Tibial nerve (tissue), 3 donors: ENCODE measurements at regions not wholly inside any gene's neighbourhood (a gene's known extent, or its start where the extent isn't known, plus 50 kb on each side); places are given as distances from the start of the nearest gene placed in this dataset.

Source experiments
- POLR2A ChIP-seq, 2 donors: fragments of 450-650 bp; IDR thresholded peaks; one replicate each; pipeline ENCODE4 v1.6.1; 2017; ENCODE audit warnings: antibody characterized with exemption in 2 of 2, mild to moderate bottlenecking in 2 of 2, moderate library complexity in 2 of 2
- TF ChIP-seq, protein P1 (sequence below), 5 experiments: fragments of 200-600 bp in 3 of 5; fragments of 450-650 bp in 2 of 5; sonication (generic) in 3 of 5; IDR thresholded peaks; one replicate each; pipeline ENCODE4 v1.5.1; 2016 to 2019; ENCODE audit warnings: antibody characterized with exemption in 5 of 5, mild to moderate bottlenecking in 3 of 5, moderate library complexity in 2 of 5

DNA sequence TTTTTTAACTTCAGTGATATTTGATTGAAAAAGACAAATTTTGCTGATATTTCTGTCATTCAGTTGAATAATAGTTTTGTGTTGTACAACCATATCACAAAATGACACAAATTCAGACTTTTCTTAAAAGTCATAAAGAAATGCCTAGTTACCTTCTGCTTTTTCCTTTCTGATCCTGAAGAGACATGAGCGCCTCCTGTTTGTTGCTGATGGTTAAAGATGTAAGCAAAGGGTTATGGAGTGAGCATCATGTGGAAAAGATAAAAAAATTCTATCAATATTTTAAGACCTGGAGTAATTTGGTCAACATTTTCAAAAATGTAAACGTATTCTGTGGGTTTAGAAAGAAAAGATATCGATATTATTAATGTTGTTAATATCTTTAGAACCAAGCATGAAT lies 669.9 kb upstream of the NR3C2 start:
- no peak for TF ChIP-seq POLR2A (IDR thresholded peaks at IDR 0.05)
- TF ChIP-seq, protein P1, sequence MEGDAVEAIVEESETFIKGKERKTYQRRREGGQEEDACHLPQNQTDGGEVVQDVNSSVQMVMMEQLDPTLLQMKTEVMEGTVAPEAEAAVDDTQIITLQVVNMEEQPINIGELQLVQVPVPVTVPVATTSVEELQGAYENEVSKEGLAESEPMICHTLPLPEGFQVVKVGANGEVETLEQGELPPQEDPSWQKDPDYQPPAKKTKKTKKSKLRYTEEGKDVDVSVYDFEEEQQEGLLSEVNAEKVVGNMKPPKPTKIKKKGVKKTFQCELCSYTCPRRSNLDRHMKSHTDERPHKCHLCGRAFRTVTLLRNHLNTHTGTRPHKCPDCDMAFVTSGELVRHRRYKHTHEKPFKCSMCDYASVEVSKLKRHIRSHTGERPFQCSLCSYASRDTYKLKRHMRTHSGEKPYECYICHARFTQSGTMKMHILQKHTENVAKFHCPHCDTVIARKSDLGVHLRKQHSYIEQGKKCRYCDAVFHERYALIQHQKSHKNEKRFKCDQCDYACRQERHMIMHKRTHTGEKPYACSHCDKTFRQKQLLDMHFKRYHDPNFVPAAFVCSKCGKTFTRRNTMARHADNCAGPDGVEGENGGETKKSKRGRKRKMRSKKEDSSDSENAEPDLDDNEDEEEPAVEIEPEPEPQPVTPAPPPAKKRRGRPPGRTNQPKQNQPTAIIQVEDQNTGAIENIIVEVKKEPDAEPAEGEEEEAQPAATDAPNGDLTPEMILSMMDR (IDR thresholded peaks at IDR 0.05): no peak
